DOHH2 (cell line): ENCODE measurements at regions not wholly inside any gene's neighbourhood (a gene's known extent, or its start where the extent isn't known, plus 50 kb on each side); places are given as distances from the start of the nearest gene placed in this dataset.

ENCODE experiments used
- H3F3A ChIP-seq: fragments of 200-600 bp; sonication (generic), shearing (Covaris generic); 2 replicates; pipeline ENCODE4 v1.6.0; 2016; ENCODE audit warnings: antibody characterized with exemption, mild to moderate bottlenecking; ENCODE audit not compliant: control insufficient read depth, insufficient read depth
- H3K27ac ChIP-seq: fragments of 200-600 bp; sonication (generic); 2 replicates; pipeline ENCODE4 v1.5.1; 2014; ENCODE audit warnings: low read depth, mild to moderate bottlenecking, low read length, moderate library complexity
- H3K27me3 ChIP-seq: fragments of 200-600 bp; sonication (generic); 2 replicates; pipeline ENCODE4 v1.6.1; 2014; ENCODE audit warnings: mild to moderate bottlenecking, low read length, mixed read lengths; ENCODE audit not compliant: control insufficient read depth
- H3K36me3 ChIP-seq: fragments of 200-600 bp; sonication (generic); 2 replicates; pipeline ENCODE4 v1.6.1; 2014; ENCODE audit warnings: mild to moderate bottlenecking, low read length, moderate library complexity, mixed read lengths; ENCODE audit not compliant: control insufficient read depth
- H3K4me1 ChIP-seq: fragments of 200-600 bp; sonication (generic); 2 replicates; pipeline ENCODE4 v1.6.1; 2014; ENCODE audit warnings: mild to moderate bottlenecking, low read length, mixed read lengths; ENCODE audit not compliant: control insufficient read depth
- H3K4me2 ChIP-seq: fragments of 200-600 bp; sonication (generic); 2 replicates; pipeline ENCODE4 v1.6.0; 2014; ENCODE audit warnings: mild to moderate bottlenecking, low read length, moderate library complexity
- H3K4me3 ChIP-seq: fragments of 200-600 bp; sonication (generic); 2 replicates; pipeline ENCODE4 v1.5.1; 2014; ENCODE audit warnings: mild to moderate bottlenecking, low read length, mixed read lengths
- H3K79me2 ChIP-seq: fragments of 200-600 bp; sonication (generic); 2 replicates; pipeline ENCODE4 v1.6.1; 2014; ENCODE audit warnings: mild to moderate bottlenecking, low read length, mixed read lengths; ENCODE audit not compliant: control insufficient read depth
- H3K9me2 ChIP-seq: fragments of 200-600 bp; sonication (generic); replicated peaks from 2 replicates; pipeline ENCODE4 v1.6.1; 2014; ENCODE audit warnings: mild to moderate bottlenecking, low read length, mixed read lengths; ENCODE audit not compliant: control insufficient read depth
- H3K9me3 ChIP-seq: fragments of 200-600 bp; sonication (generic); 2 replicates; pipeline ENCODE4 v1.6.1; 2014; ENCODE audit warnings: antibody characterized with exemption, low read length, mixed read lengths; ENCODE audit not compliant: control insufficient read depth, insufficient read depth
- H4K20me1 ChIP-seq: fragments of 200-600 bp; sonication (generic); 2 replicates; pipeline ENCODE4 v1.6.0; 2014; ENCODE audit warnings: low read depth, mild to moderate bottlenecking, antibody characterized with exemption, low read length, moderate library complexity; ENCODE audit not compliant: control insufficient read depth, insufficient read depth
- CTCF ChIP-seq: fragments of 200-600 bp; sonication (generic); IDR thresholded peaks from one replicate; pipeline ENCODE4 v1.5.1; 2014; ENCODE audit warnings: antibody characterized with exemption, mild to moderate bottlenecking, low read depth, low read length; ENCODE audit not compliant: poor library complexity, severe bottlenecking
- EZH2phosphoT487 ChIP-seq: fragments of 200-600 bp; sonication (generic); IDR thresholded peaks from 2 replicates; pipeline ENCODE4 v1.6.1; 2017; ENCODE audit warnings: borderline replicate concordance, mild to moderate bottlenecking, antibody characterized with exemption, low read length, moderate library complexity, mixed read lengths

GRCh38 chr13:50226515-50227155 lies 211.4 kb downstream of the KCNRG start:
- Histone ChIP-seq H3K9me2 (no peaks in the 10 kb centered on the region), H4K20me1 (no peaks in the 10 kb centered on the region), H3K4me2 (no peak overlapping the region), H3K27me3 (no peaks in the 10 kb centered on the region), H3K4me1 (peaks cover 6% of the 10 kb centered on the region), H3F3A (no peaks in the 10 kb centered on the region), H3K79me2 (no peaks in the 10 kb centered on the region), H3K36me3 (no peaks in the 10 kb centered on the region), H3K9me3 (no peaks in the 10 kb centered on the region), H3K4me3 (no peak overlapping the region), H3K27ac (no peak overlapping the region)
- TF ChIP-seq EZH2phosphoT487, result no peak
- no peak for TF ChIP-seq CTCF

GRCh38 chr13:50227361-50227760 lies 212.1 kb downstream of the KCNRG start:
- Histone ChIP-seq H3K36me3 (no peaks in the 10 kb centered on the region), H3K9me3 (no peaks in the 10 kb centered on the region; the same call in 1 of the 2 replicates), H3K4me3 (no peak overlapping the region), H3F3A (no peaks in the 10 kb centered on the region), H3K9me2 (no peaks in the 10 kb centered on the region), H3K27me3 (no peaks in the 10 kb centered on the region), H3K4me1 (peaks cover 6% of the 10 kb centered on the region), H4K20me1 (no peaks in the 10 kb centered on the region), H3K27ac (no peak overlapping the region), H3K4me2 (no peak overlapping the region), H3K79me2 (no peaks in the 10 kb centered on the region)
- TF ChIP-seq CTCF, result no peak
- no peak for TF ChIP-seq EZH2phosphoT487

GRCh38 chr13:50228527-50228926 lies 213.3 kb downstream of the KCNRG start:
- no peaks in the 10 kb centered on the region for H4K20me1 ChIP-seq
- TF ChIP-seq CTCF (no peak), EZH2phosphoT487 (no peak)
- H3K4me1 ChIP-seq, result peaks cover 6% of the 10 kb centered on the region
- H3K9me3 ChIP-seq, result no peaks in the 10 kb centered on the region; the same call in none of the 2 replicates
- H3K4me2 ChIP-seq, result no peak overlapping the region
- H3K9me2 ChIP-seq, result no peaks in the 10 kb centered on the region
- no peaks in the 10 kb centered on the region for H3K79me2 ChIP-seq
- H3K27ac ChIP-seq, result no peak overlapping the region
- no peaks in the 10 kb centered on the region for H3F3A ChIP-seq
- H3K4me3 ChIP-seq, result no peak overlapping the region
- H3K27me3 ChIP-seq, result no peaks in the 10 kb centered on the region
- no peaks in the 10 kb centered on the region for H3K36me3 ChIP-seq
